ENCODE measurements at regions not wholly inside any gene's neighbourhood (a gene's known extent, or its start where the extent isn't known, plus 50 kb on each side); places are given as distances from the start of the nearest gene placed in this dataset.

DNA sequence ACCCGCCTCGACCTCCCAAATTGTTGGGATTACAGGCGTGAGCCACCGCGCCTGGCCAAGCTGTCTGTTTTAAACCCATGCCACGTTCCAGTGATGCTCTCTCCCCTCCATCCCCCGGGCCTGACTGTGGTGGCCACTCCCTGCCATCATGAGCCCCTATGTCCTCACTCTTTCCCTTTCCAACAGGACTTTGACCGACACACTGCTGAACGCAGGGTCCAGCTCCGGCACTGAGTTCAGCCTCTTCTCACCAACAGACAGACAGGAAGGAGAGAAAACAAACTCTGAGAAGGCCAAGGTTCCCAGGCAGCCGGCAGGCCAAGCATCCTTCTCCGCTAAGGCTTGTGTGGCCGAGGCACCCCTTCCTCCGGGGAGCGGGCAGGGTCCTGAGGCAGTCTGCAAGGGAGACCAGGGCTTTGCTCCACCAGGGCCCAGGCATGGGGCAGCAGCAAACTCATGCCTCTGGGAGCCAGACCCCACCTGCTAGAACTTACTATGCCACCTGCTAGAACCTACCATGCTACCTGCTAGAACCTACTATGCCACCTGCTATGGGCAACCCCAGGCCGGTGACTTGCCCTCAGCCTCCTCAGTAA, 152.7 kb downstream of the CRYBB2 start:
- TF ChIP-seq, protein P1, sequence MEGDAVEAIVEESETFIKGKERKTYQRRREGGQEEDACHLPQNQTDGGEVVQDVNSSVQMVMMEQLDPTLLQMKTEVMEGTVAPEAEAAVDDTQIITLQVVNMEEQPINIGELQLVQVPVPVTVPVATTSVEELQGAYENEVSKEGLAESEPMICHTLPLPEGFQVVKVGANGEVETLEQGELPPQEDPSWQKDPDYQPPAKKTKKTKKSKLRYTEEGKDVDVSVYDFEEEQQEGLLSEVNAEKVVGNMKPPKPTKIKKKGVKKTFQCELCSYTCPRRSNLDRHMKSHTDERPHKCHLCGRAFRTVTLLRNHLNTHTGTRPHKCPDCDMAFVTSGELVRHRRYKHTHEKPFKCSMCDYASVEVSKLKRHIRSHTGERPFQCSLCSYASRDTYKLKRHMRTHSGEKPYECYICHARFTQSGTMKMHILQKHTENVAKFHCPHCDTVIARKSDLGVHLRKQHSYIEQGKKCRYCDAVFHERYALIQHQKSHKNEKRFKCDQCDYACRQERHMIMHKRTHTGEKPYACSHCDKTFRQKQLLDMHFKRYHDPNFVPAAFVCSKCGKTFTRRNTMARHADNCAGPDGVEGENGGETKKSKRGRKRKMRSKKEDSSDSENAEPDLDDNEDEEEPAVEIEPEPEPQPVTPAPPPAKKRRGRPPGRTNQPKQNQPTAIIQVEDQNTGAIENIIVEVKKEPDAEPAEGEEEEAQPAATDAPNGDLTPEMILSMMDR (IDR thresholded peaks at IDR 0.05; ENCODE audit: low read depth, low read length) = no peak
- TF ChIP-seq, protein P2, sequence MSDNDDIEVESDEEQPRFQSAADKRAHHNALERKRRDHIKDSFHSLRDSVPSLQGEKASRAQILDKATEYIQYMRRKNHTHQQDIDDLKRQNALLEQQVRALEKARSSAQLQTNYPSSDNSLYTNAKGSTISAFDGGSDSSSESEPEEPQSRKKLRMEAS (IDR thresholded peaks at IDR 0.05; ENCODE audit: low read depth, low read length) = no peak
